GM06990 (cell line): ENCODE measurements at regions not wholly inside any gene's neighbourhood (a gene's known extent, or its start where the extent isn't known, plus 50 kb on each side); places are given as distances from the start of the nearest gene placed in this dataset.

Experiments used
- DNase-seq: peaks from one replicate; pipeline ENCODE4 v3.0.0-alpha.2; 2011; ENCODE audit not compliant: insufficient read length; ENCODE audit errors: extremely low read depth
- H3K27me3 ChIP-seq: replicated peaks from 2 replicates; pipeline ENCODE4 v1.6.0; 2011; ENCODE audit warnings: low read length; ENCODE audit not compliant: control insufficient read depth, insufficient read depth
- H3K36me3 ChIP-seq: 2 replicates; pipeline ENCODE4 v1.5.1; 2011; ENCODE audit warnings: low read length; ENCODE audit not compliant: control insufficient read depth, insufficient read depth
- H3K4me3 ChIP-seq: replicated peaks from 2 replicates; pipeline ENCODE4 v1.5.1; 2011; ENCODE audit warnings: low read depth, mild to moderate bottlenecking, control low read depth, low read length
- CTCF ChIP-seq: IDR thresholded peaks from 2 replicates; pipeline ENCODE4 v1.5.1; 2011; ENCODE audit warnings: low read length, control low read depth, mild to moderate bottlenecking, inconsistent platforms; ENCODE audit not compliant: insufficient read depth, poor library complexity, severe bottlenecking

GRCh38 chr13:111519041-111519440, 198.6 kb downstream of the TEX29 start:
- Histone ChIP-seq H3K27me3 (no peaks in the 10 kb centered on the region), H3K4me3 (no peak overlapping the region), H3K36me3 (no peaks in the 10 kb centered on the region)
- no peak for TF ChIP-seq CTCF
- no peak for DNase-seq

GRCh38 chr13:111519490-111520170, 199.2 kb downstream of the TEX29 start:
- TF ChIP-seq CTCF, result no peak
- H3K4me3 ChIP-seq, result no peak overlapping the region
- no peak for DNase-seq
- no peaks in the 10 kb centered on the region for H3K36me3 ChIP-seq
- no peaks in the 10 kb centered on the region for H3K27me3 ChIP-seq

DNA sequence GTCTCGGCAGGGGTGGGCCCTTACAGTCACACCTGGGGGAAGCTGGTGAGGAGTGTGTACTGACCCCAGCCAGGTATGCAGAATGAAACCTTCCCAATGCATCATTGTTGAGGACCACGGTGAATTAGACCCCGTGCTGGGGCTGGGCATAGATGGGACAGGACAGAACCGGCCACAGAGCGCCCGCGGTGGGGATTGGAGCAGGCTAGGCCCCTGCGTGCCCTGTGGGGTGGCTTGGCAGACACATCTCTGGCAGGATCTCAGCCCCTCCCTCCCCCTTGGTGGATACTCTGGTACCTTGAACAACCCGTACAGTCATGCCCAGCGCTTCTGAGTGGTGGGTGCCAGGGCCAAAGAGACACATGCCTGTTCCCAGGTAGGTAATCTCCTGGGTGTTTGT, 200.6 kb downstream of the TEX29 start:
- no peak for DNase-seq
- no peak for TF ChIP-seq CTCF
- Histone ChIP-seq H3K27me3 (no peaks in the 10 kb centered on the region), H3K4me3 (no peak overlapping the region), H3K36me3 (no peaks in the 10 kb centered on the region)

DNA sequence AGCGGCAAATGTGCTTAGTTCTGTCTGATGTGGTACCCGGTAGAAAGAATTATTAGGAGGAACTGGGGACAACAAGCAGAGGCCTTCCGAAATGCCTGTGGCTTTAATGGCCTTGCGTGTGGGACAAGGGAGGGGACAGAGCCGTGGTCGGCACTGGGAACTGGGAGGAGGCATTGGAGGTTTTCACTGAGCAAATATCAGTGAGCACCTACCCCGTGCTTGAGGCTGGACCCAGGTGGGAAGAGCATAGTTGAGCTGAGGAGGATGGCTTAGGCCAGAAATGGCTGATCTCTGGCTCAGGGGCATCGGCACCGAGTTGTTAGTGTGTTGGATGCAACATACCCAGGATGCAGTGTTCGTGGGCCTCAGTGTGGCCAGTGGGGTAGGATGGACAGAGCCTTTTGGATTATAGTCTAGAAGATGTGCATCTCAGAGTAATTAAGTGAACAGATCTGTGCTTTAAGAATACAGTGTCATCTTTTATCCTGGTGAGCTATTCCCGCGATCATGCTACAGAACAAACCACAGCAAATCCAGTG, 201.3 kb downstream of the TEX29 start:
- Histone ChIP-seq H3K36me3 (no peaks in the 10 kb centered on the region), H3K27me3 (no peaks in the 10 kb centered on the region), H3K4me3 (no peak overlapping the region)
- TF ChIP-seq CTCF, result no peak
- DNase-seq, result no peak

GRCh38 chr13:111525320-111526118, 205.1 kb downstream of the TEX29 start:
- no peak for TF ChIP-seq CTCF
- Histone ChIP-seq H3K4me3 (no peak overlapping the region), H3K36me3 (no peaks in the 10 kb centered on the region), H3K27me3 (no peaks in the 10 kb centered on the region)
- DNase-seq, result no peak
